K562 (cell line): ENCODE measurements at regions not wholly inside any gene's neighbourhood (a gene's known extent, or its start where the extent isn't known, plus 50 kb on each side); places are given as distances from the start of the nearest gene placed in this dataset.

ENCODE experiments used
- ATAC-seq: fragments of 200-7000 bp; cut with Tn5 transposase; 3 replicates; pipeline ENCODE4 v1.9.1; 2020; ENCODE audit warnings: moderate library complexity
- BruUV-seq: library from RNA; stranded (reverse); fragments of 400-500 nt; replicated peaks from 2 replicates; lab custom pipeline; 2021; lab: Mats Ljungman, UMichigan
- CTCF ChIA-PET: fragments of 300-600 bp; formaldehyde crosslinking; extraction: SDS; loops from one replicate; lab custom pipeline; 2021; ENCODE audit warnings: low intra/inter-chr PET ratio; lab: Yijun Ruan, JAX
- POLR2A ChIA-PET: fragments of 300-600, 350-650 bp; sonication (Branson Sonifier 250); formaldehyde crosslinking; extraction: SDS; loops from one replicate; lab custom pipeline; 2021; ENCODE audit warnings: antibody characterized with exemption, inconsistent platforms; lab: Yijun Ruan, JAX
- DNase-seq, 4 experiments: peaks; one replicate each; pipeline versions ENCODE4 v3.0.0 to v3.0.0-alpha.2; 2011 to 2018; ENCODE audit warnings: low spot score in 3 of 4, mixed read lengths in 3 of 4; ENCODE audit errors: extremely low read depth in 1 of 4
- FAIRE-seq: peaks from 2 replicates; lab custom pipeline; 2011; peaks lifted over from hg19 to GRCh38; lab: Jason Lieb, UNC
- H2AFZ ChIP-seq: 2 replicates; pipeline ENCODE4 v1.6.0; 2011; ENCODE audit warnings: low read depth, low read length, control low read depth, inconsistent platforms
- H3K27ac ChIP-seq: fragments of 200-600 bp; 3 replicates; pipeline ENCODE4 v1.8.0; 2011; ENCODE audit warnings: low read depth, mild to moderate bottlenecking, control low read depth, inconsistent platforms, low read length, moderate library complexity, mixed read lengths; ENCODE audit errors: extremely low read depth
- H3K27me3 ChIP-seq, 2 experiments: fragments of 300-600 bp in 1 of 2; 2 replicates in 1 of 2; 3 replicates in 1 of 2; pipeline versions ENCODE4 v1.6.0 to v1.8.0; 2011; ENCODE audit warnings: inconsistent platforms in 2 of 2, low read length in 2 of 2, mild to moderate bottlenecking in 1 of 2, mixed read lengths in 1 of 2, moderate library complexity in 1 of 2; ENCODE audit not compliant: control insufficient read depth in 2 of 2, insufficient read depth in 2 of 2
- H3K36me3 ChIP-seq: fragments of 300-600 bp; 3 replicates; pipeline ENCODE4 v1.8.0; 2011; ENCODE audit warnings: mild to moderate bottlenecking, low read length, inconsistent platforms; ENCODE audit not compliant: control insufficient read depth, insufficient read depth
- H3K4me1 ChIP-seq, 2 experiments: fragments of 200-600 bp in 1 of 2; replicated peaks in 1 of 2; 2 replicates in 1 of 2; 3 replicates in 1 of 2; pipeline versions ENCODE4 v1.5.1 to v1.8.0; 2011; ENCODE audit warnings: inconsistent platforms in 2 of 2, low read length in 2 of 2, mild to moderate bottlenecking in 1 of 2, mixed read lengths in 1 of 2, moderate library complexity in 1 of 2; ENCODE audit not compliant: control insufficient read depth in 2 of 2, insufficient read depth in 2 of 2
- H3K4me2 ChIP-seq: 2 replicates; pipeline ENCODE4 v1.6.1; 2011; ENCODE audit warnings: low read length, control low read depth, inconsistent platforms, mixed read lengths; ENCODE audit not compliant: insufficient read depth
- H3K4me3 ChIP-seq: fragments of 200-600 bp; sonication (generic), shearing (Covaris generic); 2 replicates; pipeline ENCODE4 v1.5.1; 2016; ENCODE audit warnings: control low read depth, inconsistent platforms
- H3K79me2 ChIP-seq: fragments of 200-600 bp; 3 replicates; pipeline ENCODE4 v1.8.0; 2011; ENCODE audit warnings: low read length, inconsistent platforms; ENCODE audit not compliant: control insufficient read depth, insufficient read depth
- H3K9ac ChIP-seq, 2 experiments: 2 replicates each; pipeline versions ENCODE4 v1.6.0 to v1.6.1; 2011; ENCODE audit warnings: low read depth in 2 of 2, low read length in 2 of 2, control low read depth in 1 of 2, inconsistent platforms in 1 of 2, mild to moderate bottlenecking in 1 of 2, mixed read lengths in 1 of 2; ENCODE audit not compliant: insufficient read depth in 1 of 2
- H3K9me1 ChIP-seq: one replicate; pipeline ENCODE4 v1.6.0; 2011; ENCODE audit warnings: inconsistent platforms, mild to moderate bottlenecking, low read length, moderate library complexity; ENCODE audit not compliant: control insufficient read depth, insufficient read depth
- H3K9me3 ChIP-seq: replicated peaks from 2 replicates; pipeline ENCODE4 v1.5.1; 2011; ENCODE audit warnings: low read depth, low read length, inconsistent platforms; ENCODE audit not compliant: control insufficient read depth, insufficient read depth
- H4K20me1 ChIP-seq: replicated peaks from 2 replicates; pipeline ENCODE4 v1.6.1; 2011; ENCODE audit warnings: low read length, inconsistent platforms, mixed read lengths; ENCODE audit not compliant: control insufficient read depth, insufficient read depth
- BCL6 ChIP-seq: fragments of 250-450 bp; sonication (Bioruptor Pico); IDR thresholded peaks from 2 replicates; pipeline ENCODE4 v1.4.0; 2020
- CXXC5 ChIP-seq: fragments of 250-450 bp; sonication (Bioruptor Pico); IDR thresholded peaks from 2 replicates; pipeline ENCODE4 v1.8.0; 2022; ENCODE audit warnings: inconsistent platforms, mild to moderate bottlenecking, moderate library complexity
- NFE2L1 ChIP-seq: fragments of 450-650 bp; IDR thresholded peaks from 2 replicates; pipeline ENCODE4 v1.6.1; 2016; ENCODE audit warnings: missing genetic modification characterization, low read depth, mild to moderate bottlenecking, missing compliant biosample characterization, moderate library complexity, borderline replicate concordance
- NUFIP1 ChIP-seq: fragments of 450-650 bp; IDR thresholded peaks from 2 replicates; pipeline ENCODE4 v1.6.1; 2018; ENCODE audit not compliant: partially characterized antibody
- PCBP1 ChIP-seq: fragments of 200-400 bp; formaldehyde crosslinking; IDR thresholded peaks from 2 replicates; pipeline ENCODE4 v1.6.1; 2018; ENCODE audit warnings: mild to moderate bottlenecking, low read depth, low read length; ENCODE audit not compliant: poor library complexity, severe bottlenecking
- RHOXF2B ChIP-seq: fragments of 250-450 bp; sonication (Bioruptor Pico); conservative IDR thresholded peaks from 2 replicates; pipeline ENCODE4 v1.5.1; 2021
- ZNF280B ChIP-seq: fragments of 250-450 bp; sonication (Bioruptor Pico); IDR thresholded peaks from 2 replicates; pipeline ENCODE4 v1.5.1; 2021; ENCODE audit warnings: mild to moderate bottlenecking
- ZNF316 ChIP-seq: fragments of 450-650 bp; IDR thresholded peaks from 2 replicates; pipeline ENCODE4 v1.6.1; 2016
- WGBS: fragments of 100-300 bp; shearing (Covaris generic); methylation state at CpG from one replicate; pipeline ENCODE4 v1.1.6; 2016; ENCODE audit warnings: low coverage, mixed read lengths; ENCODE audit not compliant: insufficient coverage; ENCODE audit errors: missing lambda C conversion rate; 5-methylcytosine and 5-hydroxymethylcytosine counted together
- in situ Hi-C: fragments of 300-500 bp; cut with MboI; formaldehyde crosslinking; loops from 4 replicates; pipeline ENCODE4 v1.15.0; 2018; ENCODE audit warnings: inconsistent platforms, mixed read lengths
- intact Hi-C: fragments of 100-400 bp; cut with micrococcal nuclease; formaldehyde crosslinking; loops from 2 replicates; pipeline ENCODE4 v1.14.2; 2022
- TF ChIP-seq, protein P1 (sequence below): IDR thresholded peaks from 2 replicates; pipeline ENCODE4 v1.6.1; 2012; ENCODE audit warnings: low read depth, low read length, improper control_type of control experiment, borderline replicate concordance
- TF ChIP-seq, protein P2 (sequence below): fragments of 250-450 bp; sonication (Bioruptor Pico); IDR thresholded peaks from 2 replicates; pipeline ENCODE4 v1.8.0; 2022; ENCODE audit warnings: inconsistent platforms

DNA sequence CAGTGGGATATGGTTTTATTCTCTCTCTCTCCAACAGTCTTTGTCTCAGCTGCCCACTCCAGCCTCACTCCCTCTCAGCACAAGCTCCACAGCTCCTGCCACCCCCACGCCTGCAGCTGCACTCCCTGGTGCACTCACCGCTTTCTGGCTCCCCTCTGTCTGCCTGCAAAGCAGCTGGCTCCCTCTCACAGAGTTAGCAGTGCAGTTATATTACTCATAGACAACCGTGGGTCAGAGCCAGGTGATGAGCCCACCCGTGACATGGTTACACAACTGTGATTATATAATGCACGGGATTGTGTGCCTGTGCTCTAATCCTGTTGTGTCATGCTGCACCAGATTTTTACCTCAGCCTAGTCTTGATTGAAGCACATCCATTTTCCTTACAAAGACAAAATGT, 276.9 kb upstream of the CHAC2 start:
- CTCF ChIA-PET, result no interaction called here
- POLR2A ChIA-PET, result no interaction called here
- Histone ChIP-seq H3K27me3 (no peaks in the 10 kb centered on the region), H3K27ac (no peak overlapping the region), H2AFZ (no peak overlapping the region), H3K4me2 (no peak overlapping the region), H3K79me2 (no peaks in the 10 kb centered on the region), H3K9ac (no peak overlapping the region), H3K9me1 (no peaks in the 10 kb centered on the region)
- BruUV-seq, result no TSS peak
- no peak for TF ChIP-seq ZNF280B
- TF ChIP-seq, protein P1, sequence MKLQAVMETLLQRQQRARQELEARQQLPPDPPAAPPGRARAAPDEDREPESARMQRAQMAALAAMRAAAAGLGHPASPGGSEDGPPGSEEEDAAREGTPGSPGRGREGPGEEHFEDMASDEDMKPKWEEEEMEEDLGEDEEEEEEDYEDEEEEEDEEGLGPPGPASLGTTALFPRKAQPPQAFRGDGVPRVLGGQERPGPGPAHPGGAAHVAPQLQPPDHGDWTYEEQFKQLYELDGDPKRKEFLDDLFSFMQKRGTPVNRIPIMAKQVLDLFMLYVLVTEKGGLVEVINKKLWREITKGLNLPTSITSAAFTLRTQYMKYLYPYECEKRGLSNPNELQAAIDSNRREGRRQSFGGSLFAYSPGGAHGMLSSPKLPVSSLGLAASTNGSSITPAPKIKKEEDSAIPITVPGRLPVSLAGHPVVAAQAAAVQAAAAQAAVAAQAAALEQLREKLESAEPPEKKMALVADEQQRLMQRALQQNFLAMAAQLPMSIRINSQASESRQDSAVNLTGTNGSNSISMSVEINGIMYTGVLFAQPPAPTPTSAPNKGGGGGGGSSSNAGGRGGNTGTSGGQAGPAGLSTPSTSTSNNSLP, result no peak
- no peak for TF ChIP-seq NFE2L1
- TF ChIP-seq CXXC5, result no peak
- TF ChIP-seq, protein P2, sequence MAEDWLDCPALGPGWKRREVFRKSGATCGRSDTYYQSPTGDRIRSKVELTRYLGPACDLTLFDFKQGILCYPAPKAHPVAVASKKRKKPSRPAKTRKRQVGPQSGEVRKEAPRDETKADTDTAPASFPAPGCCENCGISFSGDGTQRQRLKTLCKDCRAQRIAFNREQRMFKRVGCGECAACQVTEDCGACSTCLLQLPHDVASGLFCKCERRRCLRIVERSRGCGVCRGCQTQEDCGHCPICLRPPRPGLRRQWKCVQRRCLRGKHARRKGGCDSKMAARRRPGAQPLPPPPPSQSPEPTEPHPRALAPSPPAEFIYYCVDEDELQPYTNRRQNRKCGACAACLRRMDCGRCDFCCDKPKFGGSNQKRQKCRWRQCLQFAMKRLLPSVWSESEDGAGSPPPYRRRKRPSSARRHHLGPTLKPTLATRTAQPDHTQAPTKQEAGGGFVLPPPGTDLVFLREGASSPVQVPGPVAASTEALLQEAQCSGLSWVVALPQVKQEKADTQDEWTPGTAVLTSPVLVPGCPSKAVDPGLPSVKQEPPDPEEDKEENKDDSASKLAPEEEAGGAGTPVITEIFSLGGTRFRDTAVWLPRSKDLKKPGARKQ (CRISPR knock-in tag), result no peak
- TF ChIP-seq ZNF316, result no peak
- TF ChIP-seq BCL6, result no peak
- no peak for TF ChIP-seq NUFIP1
- no peak for TF ChIP-seq RHOXF2B (CRISPR knock-in tag)
- no peak for TF ChIP-seq PCBP1
- TF ChIP-seq, all 486 proteins: peak for 0
- H4K20me1 ChIP-seq, result no peaks in the 10 kb centered on the region
- ATAC-seq, result no peak
- intact Hi-C loops, result no loop called here
- no peaks in the 10 kb centered on the region for H3K36me3 ChIP-seq
- 0% methylated on average over 5 of the region's 5 CpGs for WGBS
- no peaks in the 10 kb centered on the region for H3K4me1 ChIP-seq
- FAIRE-seq, result no peak
- H3K4me3 ChIP-seq, result no peak overlapping the region
- DNase-seq, result no peak
- in situ Hi-C loops, result no loop called here
- H3K9me3 ChIP-seq, result no peaks in the 10 kb centered on the region
